PFSK-1 (cell line): ENCODE measurements at regions not wholly inside any gene's neighbourhood (a gene's known extent, or its start where the extent isn't known, plus 50 kb on each side); places are given as distances from the start of the nearest gene placed in this dataset.

Experiments used
- FOXP2 ChIP-seq: optimal IDR thresholded peaks from 2 replicates; pipeline ENCODE3; 2011; ENCODE audit warnings: borderline replicate concordance, control low read depth, inconsistent platforms; ENCODE audit not compliant: insufficient read depth; ENCODE audit errors: extremely low read length, extremely low read depth
- POLR2AphosphoS5 ChIP-seq: IDR thresholded peaks from 2 replicates; pipeline ENCODE4 v1.6.1; 2012; ENCODE audit warnings: low read depth, mild to moderate bottlenecking, control low read depth, low read length, moderate library complexity
- REST ChIP-seq, 2 experiments: IDR thresholded peaks; 2 replicates each; pipeline versions ENCODE4 v1.6.1 to v1.8.0; 2011 to 2012; ENCODE audit warnings: low read depth in 2 of 2, low read length in 2 of 2, control low read depth in 1 of 2, inconsistent platforms in 1 of 2, mild to moderate bottlenecking in 1 of 2, moderate library complexity in 1 of 2; ENCODE audit not compliant: insufficient read depth in 1 of 2
- SIN3A ChIP-seq: IDR thresholded peaks from 2 replicates; pipeline ENCODE4 v1.6.1; 2012; ENCODE audit warnings: mild to moderate bottlenecking, low read length, moderate library complexity, borderline replicate concordance; ENCODE audit not compliant: insufficient read depth
- TAF1 ChIP-seq: IDR thresholded peaks from 2 replicates; pipeline ENCODE4 v1.6.1; 2012; ENCODE audit warnings: low read length, control low read depth, borderline replicate concordance; ENCODE audit not compliant: insufficient read depth

- no peak for TF ChIP-seq TAF1
- no peak for TF ChIP-seq SIN3A
- no peak for TF ChIP-seq REST (IDR thresholded peaks at IDR 0.05; ENCODE audit: insufficient read depth in 1 of 2, low read depth in 2 of 2, low read length in 2 of 2)
- no peak for TF ChIP-seq POLR2AphosphoS5
- no peak for TF ChIP-seq FOXP2
Measured at GRCh38 chr1:8191474-8191873, 126.4 kb upstream of the SLC45A1 start.

GRCh38 chr1:8189931-8190483, 127.9 kb upstream of the SLC45A1 start:
- TF ChIP-seq TAF1 (no peak), SIN3A (no peak), FOXP2 (no peak), REST (IDR thresholded peaks at IDR 0.05; ENCODE audit: insufficient read depth in 1 of 2, low read depth in 2 of 2, low read length in 2 of 2) (no peak), POLR2AphosphoS5 (no peak)

- no peak for TF ChIP-seq TAF1
Measured at GRCh38 chr1:8185400-8185799, 132.5 kb upstream of the SLC45A1 start.

- TF ChIP-seq FOXP2 (no peak), SIN3A (no peak), POLR2AphosphoS5 (no peak), TAF1 (no peak), REST (IDR thresholded peaks at IDR 0.05; ENCODE audit: insufficient read depth in 1 of 2, low read depth in 2 of 2, low read length in 2 of 2) (no peak)
Measured at GRCh38 chr1:8184301-8184700, 133.6 kb upstream of the SLC45A1 start.

GRCh38 chr1:8182034-8182761, 135.7 kb upstream of the SLC45A1 start:
- TF ChIP-seq POLR2AphosphoS5 (no peak), TAF1 (no peak), FOXP2 (no peak), SIN3A (no peak), REST (IDR thresholded peaks at IDR 0.05; ENCODE audit: insufficient read depth in 1 of 2, low read depth in 2 of 2, low read length in 2 of 2) (no peak)
